AG08396 (cell line): ENCODE measurements at regions not wholly inside any gene's neighbourhood (a gene's known extent, or its start where the extent isn't known, plus 50 kb on each side); places are given as distances from the start of the nearest gene placed in this dataset.
"Not testable (repeated sequence)": the region's sequence is repeated elsewhere in the genome, so short reads cannot be mapped to it uniquely, and the experiment has no call there.

Experiments
- DNase-seq: peaks from one replicate; pipeline ENCODE4 v3.0.0; 2012; ENCODE audit warnings: low spot score, mixed read lengths

DNA sequence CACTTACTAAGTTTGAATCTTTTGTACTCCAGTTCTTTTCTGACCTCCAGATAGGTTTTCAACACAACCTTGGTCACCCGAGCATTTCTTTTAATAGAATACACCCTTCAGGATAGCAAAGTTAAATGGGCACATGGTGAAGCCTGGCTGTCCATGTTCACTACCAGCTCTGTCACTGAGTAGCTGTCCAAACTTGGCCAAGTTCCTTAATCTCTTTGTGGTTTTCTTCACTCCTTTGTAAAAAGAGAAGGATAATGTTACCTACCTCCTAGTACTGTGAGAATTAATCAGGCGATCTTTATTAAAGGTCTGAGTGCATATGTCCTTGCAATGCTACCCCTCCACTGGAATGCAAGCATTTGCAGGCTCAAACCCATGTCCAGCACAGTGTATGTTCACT lies 128.1 kb upstream of the PTPRZ1 start:
- no peak for DNase-seq

DNA sequence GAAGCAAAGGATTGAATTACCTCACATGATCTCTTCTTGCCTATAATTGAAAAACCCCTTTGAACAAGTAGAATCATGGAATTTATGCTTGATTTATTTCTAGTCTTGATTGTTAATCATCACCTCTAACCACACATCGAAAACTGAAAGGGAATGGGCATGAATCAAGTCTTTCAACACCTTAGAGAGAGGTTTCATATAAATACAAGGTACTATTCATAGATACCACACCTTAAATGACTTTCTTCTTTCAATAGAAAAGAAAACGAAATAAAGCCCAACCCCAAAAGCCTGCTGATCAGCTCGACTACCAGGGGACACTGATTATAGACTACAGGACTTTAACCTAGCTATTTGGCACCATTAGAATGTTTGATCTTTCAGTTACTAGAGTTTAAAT lies 128.6 kb upstream of the PTPRZ1 start:
- DNase-seq = no peak

DNA sequence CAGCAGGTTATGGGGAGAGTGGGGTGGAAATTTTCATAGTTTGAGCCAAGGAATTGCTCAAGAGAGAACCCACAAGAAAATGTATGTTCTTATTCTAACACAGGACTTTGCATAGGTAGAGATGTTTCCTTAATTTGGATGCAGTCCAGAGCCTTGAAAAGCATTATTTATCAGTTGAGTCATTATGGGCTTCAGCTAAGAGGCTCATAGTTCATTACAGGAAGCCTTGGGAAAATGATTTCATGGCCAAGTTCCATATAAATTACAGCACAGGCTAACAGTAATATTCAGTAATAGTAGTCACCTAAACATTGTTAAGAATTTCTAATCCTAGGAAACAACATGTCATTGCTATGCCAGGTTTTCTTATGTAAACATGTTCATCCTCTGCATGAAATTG lies 131.1 kb upstream of the PTPRZ1 start:
- DNase-seq = no peak

DNA sequence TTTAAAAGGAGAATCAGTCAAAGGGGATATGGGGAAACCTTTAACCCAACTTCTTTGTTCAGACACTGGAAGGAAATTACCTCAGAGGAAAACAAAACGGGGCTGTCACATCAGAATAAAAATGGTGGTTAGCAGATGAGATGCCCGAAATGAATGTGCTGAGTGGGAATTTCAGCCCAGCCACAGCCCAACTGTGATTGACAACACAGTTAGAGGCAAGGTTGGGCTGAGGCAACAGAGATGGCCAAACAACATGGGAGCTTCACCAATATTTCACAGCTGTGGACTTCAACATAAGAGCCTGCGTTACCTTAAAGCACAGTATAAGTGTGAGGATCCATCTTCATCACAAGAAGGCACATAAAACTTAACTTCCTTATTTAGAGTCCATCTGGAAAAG lies 133.5 kb upstream of the PTPRZ1 start:
- no peak for DNase-seq

DNA sequence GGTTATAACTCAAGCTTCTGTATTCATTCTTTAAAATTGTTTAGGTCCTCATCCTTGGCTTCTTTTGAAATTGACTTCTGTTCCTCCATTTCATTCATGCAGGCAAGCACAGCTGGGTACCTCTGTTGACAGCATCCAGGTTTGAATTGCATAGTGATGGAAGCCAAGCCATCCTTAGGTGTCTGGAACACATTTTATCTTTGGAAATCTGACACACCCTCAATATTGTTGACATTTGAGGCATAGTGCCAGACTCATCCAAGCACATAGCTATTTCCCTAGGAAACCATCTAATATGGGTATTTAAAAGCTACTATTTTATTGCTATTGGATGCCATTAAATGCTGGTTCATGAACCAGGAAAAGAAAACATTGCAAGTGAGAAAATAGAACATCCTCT lies 142.1 kb upstream of the PTPRZ1 start:
- no peak for DNase-seq

DNA sequence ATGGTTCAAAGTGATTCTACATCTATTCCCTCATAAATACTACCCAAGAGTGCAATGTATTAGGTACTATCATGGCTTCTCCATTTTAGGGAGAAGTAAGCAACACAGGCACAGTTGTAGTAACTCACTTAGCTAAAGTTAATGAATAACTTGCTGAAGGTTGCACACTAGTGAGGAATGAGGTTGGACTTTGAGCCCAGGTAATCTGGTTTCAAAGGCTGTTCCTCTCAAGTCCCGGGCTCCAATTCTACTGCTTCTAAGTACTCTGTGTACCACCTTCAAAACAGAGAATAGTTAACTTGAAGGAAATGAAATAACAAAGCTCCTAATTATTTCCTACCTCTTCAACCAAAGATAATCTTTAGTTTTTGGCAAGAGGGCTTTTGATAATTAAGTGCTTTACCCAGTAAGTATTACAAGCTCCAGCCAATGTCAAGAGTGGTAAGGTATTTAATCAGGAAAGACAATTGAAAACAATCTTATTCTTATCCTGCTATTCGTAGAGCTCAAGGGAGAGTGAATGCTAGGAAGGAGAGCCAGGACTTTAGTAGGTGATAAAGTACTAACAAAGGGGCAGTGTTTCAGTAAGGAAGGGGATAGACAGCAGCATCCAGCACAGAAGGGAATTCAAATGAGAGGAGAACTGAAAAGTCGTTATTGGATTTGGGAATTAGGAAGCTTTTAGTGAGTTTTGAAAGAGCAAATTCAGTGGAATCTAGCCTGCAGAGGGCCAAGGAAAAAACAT lies 158.2 kb upstream of the PTPRZ1 start:
- DNase-seq = no peak

DNA sequence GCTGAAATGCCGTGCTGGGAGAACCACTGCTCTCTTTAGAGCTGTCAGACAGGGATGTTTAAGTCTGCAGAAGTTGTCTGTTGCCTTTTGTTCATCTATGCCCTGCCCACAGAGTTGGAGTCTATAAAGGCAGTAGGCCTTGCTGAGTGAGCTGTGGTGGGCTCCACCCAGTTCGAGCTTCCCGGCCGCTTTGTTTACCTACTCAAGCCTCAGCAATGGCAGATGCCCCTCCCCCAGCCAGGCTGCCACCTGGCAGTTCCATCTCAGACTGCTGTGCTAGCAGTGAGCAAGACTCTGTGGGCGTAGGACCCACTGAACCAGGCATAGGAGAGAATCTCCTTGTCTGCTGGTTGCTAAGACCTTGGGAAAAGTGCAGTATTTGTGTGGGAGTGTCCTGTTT lies 160.0 kb upstream of the PTPRZ1 start:
- not testable (repeated sequence) for DNase-seq

DNA sequence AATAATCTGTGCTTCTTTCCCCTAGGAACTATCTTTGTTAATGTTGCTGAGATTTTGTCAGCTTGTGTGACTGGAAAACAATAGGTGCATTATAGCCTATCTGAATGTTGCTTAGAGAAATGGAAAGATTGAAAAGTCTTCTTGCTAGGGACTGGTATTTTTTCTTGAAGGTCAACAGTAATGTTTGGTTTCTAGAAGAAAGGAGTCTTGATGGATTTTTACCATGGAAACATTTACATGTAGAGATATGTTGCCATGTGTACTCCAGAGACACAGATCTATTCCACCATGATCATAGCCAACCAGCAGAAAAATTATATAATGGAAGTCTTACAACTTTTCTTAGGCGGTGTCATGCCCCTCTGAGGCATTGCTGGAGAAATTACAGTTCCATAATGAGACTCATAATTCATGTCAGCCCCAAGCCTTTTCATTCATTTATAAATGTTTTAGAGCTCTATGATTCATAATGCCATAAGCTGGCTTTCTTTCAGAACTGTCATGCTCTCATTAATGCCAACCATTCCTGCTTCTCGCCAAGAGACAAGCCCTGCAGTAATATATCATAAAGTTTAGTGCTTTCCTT lies 175.1 kb upstream of the PTPRZ1 start:
- DNase-seq = no peak

DNA sequence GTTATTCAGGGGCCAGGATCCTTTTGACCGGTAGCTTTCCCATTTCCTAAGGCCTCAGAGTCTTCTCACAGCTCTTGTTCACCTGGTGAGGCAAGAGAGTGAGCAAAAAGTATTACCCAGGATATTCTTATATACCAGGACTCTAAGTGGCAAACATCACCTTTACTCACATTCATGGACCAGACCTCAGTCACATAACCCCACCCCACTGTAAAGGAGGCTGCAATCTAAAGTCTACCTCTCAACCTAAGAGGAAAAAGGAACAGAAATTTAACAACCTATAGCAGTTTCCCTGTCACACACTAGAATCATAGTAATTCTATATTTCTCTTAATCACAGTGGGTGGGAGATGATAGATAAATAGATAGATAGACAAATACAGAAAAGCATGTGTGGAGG lies 176.0 kb upstream of the PTPRZ1 start:
- no peak for DNase-seq

DNA sequence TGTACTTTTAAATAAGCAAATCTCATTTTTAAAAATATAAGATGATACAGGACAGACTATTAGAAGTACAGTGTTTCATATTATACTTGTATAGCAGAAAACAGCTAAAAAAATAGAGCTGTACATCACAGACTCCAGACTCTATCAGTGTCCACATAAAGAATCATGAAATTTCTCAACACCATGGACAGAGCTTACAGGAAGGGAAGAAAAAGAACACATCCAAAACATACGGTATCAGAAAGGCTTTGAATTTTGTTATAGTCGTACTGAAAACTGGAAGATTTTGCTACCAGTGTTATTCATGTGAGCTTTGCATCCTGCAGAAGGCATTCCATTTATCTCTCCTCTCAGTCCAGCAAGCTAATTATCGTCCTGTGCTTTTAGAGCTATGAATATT lies 183.2 kb upstream of the PTPRZ1 start:
- DNase-seq = no peak

DNA sequence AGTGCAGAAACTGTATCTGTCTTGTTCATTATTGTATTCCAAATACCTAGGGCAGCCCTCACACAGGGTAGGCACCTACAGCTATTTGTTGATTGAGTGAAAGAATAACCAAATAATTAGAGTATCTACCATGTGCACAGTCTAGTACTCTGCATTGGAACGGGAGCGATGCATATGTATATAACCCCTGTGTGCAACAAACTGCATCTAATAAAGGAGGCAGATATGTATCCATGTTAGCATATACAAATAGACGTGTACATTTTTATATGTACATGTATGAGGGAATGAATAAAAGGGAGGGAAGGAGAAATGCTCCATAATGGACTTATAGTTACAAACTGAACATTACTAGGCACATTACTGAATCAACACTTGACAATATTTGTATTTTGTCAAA lies 191.3 kb upstream of the PTPRZ1 start:
- DNase-seq = no peak

DNA sequence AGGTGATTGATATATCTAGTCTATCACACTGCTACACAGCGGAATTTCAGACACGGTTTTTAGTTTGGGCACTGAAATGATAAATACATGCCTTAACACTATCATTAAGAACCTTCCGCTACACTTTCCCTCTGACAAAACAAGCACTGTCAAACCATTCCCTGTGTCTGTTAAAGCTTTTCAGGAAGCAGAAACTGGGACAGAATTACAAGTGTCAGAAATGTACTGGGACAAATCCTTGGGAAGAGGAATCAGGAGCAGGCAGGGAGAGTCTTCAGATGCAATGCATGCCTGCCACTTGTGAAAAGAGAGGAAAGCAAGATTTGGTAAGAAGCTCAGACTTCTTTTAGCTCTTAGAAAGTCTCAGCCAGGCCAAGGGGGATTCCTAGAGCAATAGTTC lies 196.8 kb upstream of the PTPRZ1 start:
- DNase-seq = no peak

DNA sequence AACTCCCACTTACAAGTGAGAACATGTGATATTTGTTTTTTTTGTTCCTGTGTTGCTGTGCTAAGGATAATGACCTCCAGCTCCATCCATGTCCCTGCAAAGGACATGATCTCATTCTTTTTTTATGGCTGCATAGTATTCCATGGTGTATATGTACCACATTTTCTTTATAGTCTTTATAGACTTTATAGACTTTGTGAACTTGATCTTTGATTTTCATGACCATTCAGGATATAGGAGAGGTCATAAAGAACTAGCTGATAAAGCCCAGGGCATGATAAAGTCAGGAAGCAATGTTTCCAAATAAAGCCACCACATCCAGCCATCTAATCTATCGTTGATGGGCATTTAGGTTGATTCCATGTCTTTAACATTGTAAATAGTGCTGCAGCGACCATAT lies 198.5 kb upstream of the PTPRZ1 start:
- DNase-seq = not testable (repeated sequence)

DNA sequence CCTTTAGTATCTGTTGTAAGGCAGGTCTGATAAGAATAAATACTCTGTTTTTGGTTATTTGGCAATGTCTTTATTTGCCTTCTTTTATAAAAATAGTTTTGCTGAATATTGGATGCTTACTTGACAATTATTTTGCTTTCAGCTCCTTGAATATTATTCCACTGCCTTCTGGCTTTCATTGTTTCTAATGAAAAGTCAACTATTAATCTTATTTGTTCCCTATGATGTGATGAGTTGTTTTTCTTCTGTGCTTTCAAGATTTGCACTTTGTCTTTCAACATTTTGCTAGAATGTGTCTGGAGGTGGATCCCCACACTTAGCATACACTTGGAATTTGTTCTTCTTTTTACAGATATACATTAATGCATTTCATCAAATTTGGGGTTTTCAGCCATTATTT lies 203.8 kb upstream of the PTPRZ1 start:
- no peak for DNase-seq

DNA sequence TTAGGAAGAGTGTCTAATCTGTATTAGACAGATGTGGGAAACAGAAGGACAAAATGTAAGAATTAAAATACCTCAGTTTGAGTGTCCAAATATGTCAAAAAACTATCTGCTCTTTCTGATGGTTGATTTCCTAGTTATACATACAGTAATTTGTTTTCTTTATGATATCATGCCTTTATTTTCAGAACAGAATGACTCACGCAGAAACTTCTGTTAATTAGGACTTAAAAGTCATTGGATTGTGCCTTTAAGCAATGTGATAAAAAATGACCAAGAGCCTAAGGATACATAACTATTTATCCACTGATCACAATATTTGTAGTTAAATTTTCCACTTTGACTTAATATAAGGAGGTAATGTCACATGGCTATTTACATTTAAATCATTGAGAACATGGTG lies 206.7 kb upstream of the PTPRZ1 start:
- no peak for DNase-seq

DNA sequence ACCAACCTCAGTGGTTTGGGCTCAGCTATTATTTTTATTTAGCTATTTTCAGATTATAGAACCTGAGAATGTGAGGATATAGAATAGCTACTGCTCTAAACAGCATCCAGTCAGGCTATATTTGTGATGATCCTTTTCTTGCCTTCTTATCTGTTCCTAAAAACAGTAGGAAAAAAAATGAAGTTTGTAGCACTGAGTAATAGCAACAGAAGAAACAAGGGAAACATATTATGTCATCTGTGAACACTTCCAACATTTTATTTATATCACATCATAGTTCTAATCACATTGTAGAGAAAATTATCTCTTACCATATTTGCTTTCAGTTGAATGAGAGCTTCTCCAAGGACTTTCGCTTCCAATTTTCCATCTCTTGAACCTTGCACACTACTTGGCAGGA lies 229.6 kb upstream of the PTPRZ1 start:
- no peak for DNase-seq

DNA sequence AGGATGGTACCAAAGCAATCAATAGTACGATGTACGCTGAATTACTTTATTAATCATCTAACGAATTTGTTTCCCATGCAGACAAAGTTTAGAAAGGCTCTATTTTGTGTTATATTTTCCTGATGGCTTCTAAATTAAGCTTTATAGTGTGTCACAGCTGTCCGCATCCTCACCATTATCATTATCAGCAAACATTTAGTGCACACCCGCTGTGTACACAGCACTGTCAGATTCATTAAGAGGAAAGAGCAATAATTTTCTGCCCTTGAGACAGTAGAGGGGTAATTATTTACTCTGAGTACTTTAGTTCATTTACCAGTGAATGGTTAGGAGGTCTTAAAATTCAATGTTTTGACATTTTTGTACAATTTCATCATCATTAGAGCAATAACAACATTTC lies 233.3 kb upstream of the PTPRZ1 start:
- no peak for DNase-seq

DNA sequence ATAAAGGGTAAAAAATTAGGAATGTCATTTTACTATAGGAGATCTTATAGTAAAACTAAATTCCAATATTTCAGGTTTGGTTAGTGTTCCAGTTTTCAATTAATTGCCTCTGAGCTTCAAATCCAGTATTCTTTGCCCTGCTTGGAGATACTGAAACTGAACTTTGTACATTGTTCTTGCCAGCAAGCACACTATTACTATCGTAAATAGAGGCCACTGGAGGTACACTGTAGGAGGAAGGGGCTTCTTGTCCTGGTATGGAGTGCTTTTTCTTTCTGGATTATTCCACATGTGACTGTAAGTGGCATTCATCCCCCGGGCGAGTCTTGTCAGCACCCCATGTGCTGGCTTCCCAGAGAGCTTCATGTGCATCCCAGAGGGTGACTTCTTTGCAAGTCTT lies 234.7 kb upstream of the PTPRZ1 start:
- DNase-seq = no peak

DNA sequence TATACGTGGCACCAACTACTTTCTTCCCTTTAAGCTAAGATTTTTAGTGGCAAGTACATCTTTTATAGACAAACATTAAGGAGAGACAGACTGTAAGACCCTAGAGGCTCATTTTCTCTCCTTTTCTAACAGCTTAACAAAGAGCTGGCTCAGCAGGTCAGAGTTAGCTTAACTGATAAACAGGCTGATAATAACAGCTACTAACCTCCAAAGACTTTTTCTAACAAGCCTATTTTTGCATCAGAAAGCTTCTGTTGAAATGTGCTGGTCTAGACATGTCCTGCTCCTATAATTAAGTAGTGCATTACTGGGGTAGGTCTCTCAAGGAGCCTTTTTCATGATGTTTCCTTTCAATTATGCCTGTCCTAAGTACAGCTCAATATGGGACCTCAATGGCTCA lies 238.2 kb upstream of the FAM3C start:
- DNase-seq = no peak

DNA sequence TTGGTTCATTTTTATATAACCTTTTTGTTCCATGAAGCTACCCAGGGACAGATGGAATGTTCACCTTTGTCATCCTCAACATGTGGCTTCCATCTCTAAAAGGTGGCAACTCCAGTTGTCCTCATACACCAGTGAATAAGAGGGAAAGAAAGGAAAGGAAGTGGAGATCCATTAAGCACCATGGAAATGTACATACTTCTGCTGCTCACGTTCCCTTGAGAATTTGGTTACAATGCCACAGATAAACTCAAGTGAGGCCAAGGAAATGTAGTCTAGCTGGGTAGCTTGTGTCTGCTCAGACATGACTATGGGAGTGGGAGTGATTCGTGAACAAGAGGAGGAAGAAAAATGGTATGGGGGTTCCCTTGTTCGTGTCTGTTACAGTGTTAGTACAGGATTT lies 237.1 kb upstream of the FAM3C start:
- DNase-seq = no peak

DNA sequence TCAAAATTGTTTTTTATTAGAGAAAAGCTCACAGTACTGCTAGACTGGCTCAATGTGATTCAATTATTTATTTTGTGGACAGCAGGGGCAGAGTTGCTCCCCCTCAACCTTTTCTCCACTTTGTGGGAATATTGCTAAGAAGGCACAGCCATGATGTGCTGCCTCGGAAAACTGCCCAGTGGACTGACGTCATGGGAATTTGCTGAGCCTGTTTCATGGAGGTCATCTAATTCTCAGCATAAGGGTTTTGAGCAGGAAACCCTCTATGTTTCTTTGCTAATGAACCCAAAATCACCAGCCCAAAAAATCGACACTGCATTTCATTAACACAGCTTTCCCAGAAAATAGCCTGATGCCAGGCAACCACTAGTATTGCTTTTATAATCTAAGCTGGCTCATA lies 228.8 kb upstream of the FAM3C start:
- no peak for DNase-seq

DNA sequence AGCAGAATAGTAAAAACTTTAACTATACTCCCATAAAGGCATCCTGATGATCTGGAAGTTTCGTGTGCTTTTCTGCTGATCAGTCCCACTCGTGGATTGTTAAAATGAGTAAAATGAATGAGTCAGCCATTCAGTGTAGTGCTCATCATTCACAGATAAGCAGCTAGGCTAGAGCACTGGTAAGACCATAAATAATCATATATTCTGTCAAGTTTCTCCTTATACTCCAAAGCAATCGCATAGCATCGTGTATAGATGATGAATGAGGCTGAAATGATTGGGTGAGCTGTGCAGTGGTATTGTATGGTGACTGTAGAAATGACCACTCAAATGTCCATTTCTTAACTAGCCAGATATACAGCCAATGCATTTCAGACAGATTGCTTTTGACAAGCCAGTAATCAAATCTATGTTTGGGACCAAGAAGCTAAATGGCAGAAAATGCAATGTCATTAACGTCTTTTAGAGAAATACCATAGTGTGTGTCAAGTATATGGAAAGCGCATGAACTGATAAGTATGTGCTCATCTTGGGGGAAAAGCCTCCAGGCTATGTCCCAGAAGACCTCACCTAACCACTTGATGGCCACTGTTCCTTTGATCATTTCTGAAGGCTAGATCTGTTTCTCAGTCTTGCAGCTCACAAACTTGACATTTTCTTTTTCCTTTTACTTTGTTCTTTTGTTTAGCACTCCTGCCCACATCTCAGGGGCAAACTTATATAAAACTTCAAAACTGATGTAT lies 227.2 kb upstream of the FAM3C start:
- no peak for DNase-seq

DNA sequence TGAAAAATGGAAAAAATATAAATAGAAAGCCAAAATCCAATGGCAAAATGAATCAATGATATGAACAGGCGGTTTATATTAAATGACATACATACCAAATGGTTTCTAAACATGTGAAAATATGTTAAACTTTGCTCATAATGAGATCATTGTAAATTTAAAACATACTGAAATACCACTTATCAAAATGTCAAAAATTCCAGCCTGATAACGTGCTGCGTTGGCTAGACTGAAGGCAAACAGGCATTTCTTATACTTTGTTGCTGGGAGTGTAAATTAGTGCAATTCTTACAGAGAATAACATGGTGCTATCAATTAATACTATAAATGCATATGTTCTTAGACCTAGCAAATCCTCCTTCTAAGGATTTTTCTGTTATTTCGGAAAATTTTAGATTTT lies 225.8 kb upstream of the FAM3C start:
- no peak for DNase-seq
